NCI-H69 (cell line): ENCODE measurements at regions not wholly inside any gene's neighbourhood (a gene's known extent, or its start where the extent isn't known, plus 50 kb on each side); places are given as distances from the start of the nearest gene placed in this dataset.

Experiments used
- DNase-seq: peaks from one replicate; lab custom pipeline; 2025; lab: John Stamatoyannopoulos, UW

DNA sequence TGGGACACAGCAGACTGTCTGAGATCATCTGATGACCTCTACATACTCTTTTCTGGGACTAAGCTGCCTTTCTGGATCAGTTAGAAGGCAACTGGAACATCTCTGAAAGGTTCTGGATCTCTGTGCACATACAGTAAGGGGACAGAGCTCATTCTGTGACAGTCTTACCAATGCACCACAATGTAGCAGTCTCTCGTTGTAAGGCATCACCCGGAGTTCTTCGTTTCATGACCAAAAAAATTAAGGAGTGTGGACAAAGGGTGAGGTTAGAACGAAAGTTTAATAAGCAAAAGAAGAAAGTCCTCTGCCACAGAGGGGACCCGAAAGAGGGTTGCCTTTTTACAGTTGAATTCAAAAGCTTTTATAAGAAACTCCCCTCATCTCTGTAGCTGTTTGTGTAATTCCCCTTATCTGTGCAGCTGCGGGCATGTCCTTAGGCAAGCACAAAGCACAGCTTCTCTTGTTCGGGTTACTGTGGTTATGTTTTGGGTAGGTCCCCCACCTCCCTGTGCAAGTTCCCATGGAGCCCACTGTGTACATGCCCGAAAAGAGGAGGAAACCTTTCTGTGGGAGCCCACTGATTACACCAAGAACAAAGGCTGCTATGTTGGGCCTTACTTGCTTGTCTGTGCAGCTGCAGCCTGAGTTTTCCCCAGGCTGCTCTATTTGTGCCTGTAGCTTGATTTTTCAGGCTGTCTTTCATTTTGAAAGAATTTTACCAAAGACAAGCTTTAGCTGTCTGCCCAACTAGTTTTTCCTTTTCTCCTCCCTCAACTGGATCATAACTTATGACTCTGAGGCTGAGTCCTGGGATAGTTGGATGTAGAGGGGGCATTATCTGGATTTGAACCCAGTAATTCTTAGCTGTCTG, 53.1 kb upstream of the CACNA1E start:
- no peak for DNase-seq
